RWPE2 (cell line): ENCODE measurements at regions not wholly inside any gene's neighbourhood (a gene's known extent, or its start where the extent isn't known, plus 50 kb on each side); places are given as distances from the start of the nearest gene placed in this dataset.

ENCODE experiments used
- ATAC-seq: fragments of 200-7000 bp; cut with Tn5 transposase; 3 replicates; pipeline ENCODE4 v1.9.1; 2021; ENCODE audit warnings: low read depth
- DNase-seq: peaks from one replicate; pipeline ENCODE4 v3.0.0-alpha.2; 2020; ENCODE audit warnings: low spot score
- H3K27ac ChIP-seq: fragments of 450-650 bp; 2 replicates; pipeline ENCODE4 v1.5.1; 2017; ENCODE audit warnings: mild to moderate bottlenecking; ENCODE audit not compliant: poor library complexity, severe bottlenecking
- H3K27me3 ChIP-seq: fragments of 250-450 bp; sonication (Bioruptor Pico); 2 replicates; pipeline ENCODE4 v1.5.1; 2021; ENCODE audit warnings: mild to moderate bottlenecking, moderate library complexity; ENCODE audit not compliant: insufficient read depth, poor library complexity, severe bottlenecking
- H3K36me3 ChIP-seq: fragments of 250-450 bp; sonication (Bioruptor Pico); 2 replicates; pipeline ENCODE4 v1.5.1; 2020; ENCODE audit warnings: low read depth, mild to moderate bottlenecking, moderate library complexity
- H3K4me1 ChIP-seq: fragments of 250-450 bp; sonication (Bioruptor Pico); 2 replicates; pipeline ENCODE4 v1.5.1; 2021; ENCODE audit warnings: mild to moderate bottlenecking, moderate library complexity; ENCODE audit not compliant: insufficient read depth, poor library complexity, severe bottlenecking
- H3K4me3 ChIP-seq: fragments of 250-450 bp; sonication (Bioruptor Pico); 2 replicates; pipeline ENCODE4 v1.5.1; 2021; ENCODE audit warnings: mild to moderate bottlenecking, moderate library complexity; ENCODE audit not compliant: severe bottlenecking
- H3K9me3 ChIP-seq: fragments of 250-450 bp; sonication (Bioruptor Pico); 2 replicates; pipeline ENCODE4 v1.5.1; 2021; ENCODE audit warnings: mild to moderate bottlenecking, moderate library complexity; ENCODE audit not compliant: severe bottlenecking
- CTCF ChIP-seq: fragments of 450-650 bp; IDR thresholded peaks from one replicate; pipeline ENCODE4 v1.5.1; 2017; ENCODE audit warnings: mild to moderate bottlenecking, moderate library complexity; ENCODE audit not compliant: poor library complexity, severe bottlenecking

GRCh38 chr2:151024696-151025251 is 236.9 kb downstream of the RBM43 start:
- TF ChIP-seq CTCF, result no peak

GRCh38 chr2:151021747-151022452 is 239.8 kb downstream of the RBM43 start:
- TF ChIP-seq CTCF, result no peak
- no peak for ATAC-seq
- H3K9me3 ChIP-seq, result no peaks in the 10 kb centered on the region

More at GRCh38 chr2:151024696-151025251, 236.9 kb downstream of the RBM43 start:
- H3K4me1 ChIP-seq, result no peaks in the 10 kb centered on the region
- H3K27ac ChIP-seq, result no peak overlapping the region
- H3K36me3 ChIP-seq, result no peaks in the 10 kb centered on the region
- H3K9me3 ChIP-seq, result no peaks in the 10 kb centered on the region
- DNase-seq (no peak), ATAC-seq (no peak)
- H3K4me3 ChIP-seq, result no peak overlapping the region
- H3K27me3 ChIP-seq, result no peaks in the 10 kb centered on the region

GRCh38 chr2:151020411-151020810 is 241.3 kb downstream of the RBM43 start:
- ATAC-seq (no peak), DNase-seq (no peak)
- Histone ChIP-seq H3K9me3 (no peaks in the 10 kb centered on the region), H3K4me1 (no peaks in the 10 kb centered on the region), H3K27ac (no peak overlapping the region), H3K4me3 (no peak overlapping the region), H3K27me3 (no peaks in the 10 kb centered on the region), H3K36me3 (no peaks in the 10 kb centered on the region)
- TF ChIP-seq CTCF, result no peak

More at GRCh38 chr2:151021747-151022452, 239.8 kb downstream of the RBM43 start:
- H3K27me3 ChIP-seq, result no peaks in the 10 kb centered on the region
- no peak for DNase-seq
- H3K4me1 ChIP-seq, result no peaks in the 10 kb centered on the region
- no peak overlapping the region for H3K27ac ChIP-seq
- H3K36me3 ChIP-seq, result no peaks in the 10 kb centered on the region
- H3K4me3 ChIP-seq, result no peak overlapping the region

- no peaks in the 10 kb centered on the region for H3K9me3 ChIP-seq
- no peaks in the 10 kb centered on the region for H3K4me1 ChIP-seq
- TF ChIP-seq CTCF, result no peak
- no peak overlapping the region for H3K4me3 ChIP-seq
- H3K27ac ChIP-seq, result no peak overlapping the region
- no peaks in the 10 kb centered on the region for H3K27me3 ChIP-seq
- ATAC-seq (no peak), DNase-seq (no peak)
- H3K36me3 ChIP-seq, result no peaks in the 10 kb centered on the region
Observed at GRCh38 chr2:151009437-151010175, 252.1 kb downstream of the RBM43 start.
